HEK293T (cell line): ENCODE measurements at regions not wholly inside any gene's neighbourhood (a gene's known extent, or its start where the extent isn't known, plus 50 kb on each side); places are given as distances from the start of the nearest gene placed in this dataset.

ENCODE experiments used
- ELF4 ChIP-seq: fragments of 450-650 bp; IDR thresholded peaks from 2 replicates; pipeline ENCODE4 v1.6.1; 2017; ENCODE audit warnings: antibody characterized with exemption
- HDGF ChIP-seq: fragments of 450-650 bp; IDR thresholded peaks from 2 replicates; pipeline ENCODE4 v1.6.1; 2017; ENCODE audit warnings: antibody characterized with exemption, borderline replicate concordance
- L3MBTL2 ChIP-seq: fragments of 450-650 bp; conservative IDR thresholded peaks from 2 replicates; pipeline ENCODE4 v1.6.1; 2016; ENCODE audit warnings: mild to moderate bottlenecking
- PKNOX1 ChIP-seq: fragments of 450-650 bp; IDR thresholded peaks from 2 replicates; pipeline ENCODE4 v1.6.1; 2016
- SP1 ChIP-seq: fragments of 450-650 bp; IDR thresholded peaks from 2 replicates; pipeline ENCODE4 v1.6.1; 2017
- SUZ12 ChIP-seq: fragments of 450-650 bp; IDR thresholded peaks from 2 replicates; pipeline ENCODE4 v1.6.1; 2016; ENCODE audit warnings: mild to moderate bottlenecking
- ZNF384 ChIP-seq: fragments of 450-650 bp; IDR thresholded peaks from 2 replicates; pipeline ENCODE4 v1.6.1; 2016

GRCh38 chr5:125541085-125541484 is 794.6 kb upstream of the ZNF608 start:
- TF ChIP-seq PKNOX1 (no peak), HDGF (no peak), ZNF384 (no peak), SUZ12 (no peak), L3MBTL2 (no peak), ELF4 (no peak), SP1 (no peak)
